SH-SY5Y (cell line): ENCODE measurements at regions not wholly inside any gene's neighbourhood (a gene's known extent, or its start where the extent isn't known, plus 50 kb on each side); places are given as distances from the start of the nearest gene placed in this dataset.
A peak's percentile ranks its signal among the peaks of the same experiment; 100 is the strongest.

Source experiments
- GATA2 ChIP-seq: IDR thresholded peaks from 2 replicates; pipeline ENCODE4 v1.6.1; 2011; ENCODE audit warnings: mild to moderate bottlenecking, low read depth, low read length
- GATA3 ChIP-seq: IDR thresholded peaks from 2 replicates; pipeline ENCODE4 v1.6.1; 2011; ENCODE audit warnings: low read depth, mild to moderate bottlenecking, low read length, moderate library complexity

GRCh38 chr12:29048787-29049186 is 100.3 kb upstream of the FAR2 start:
- TF ChIP-seq GATA2: no peak
- no peak for TF ChIP-seq GATA3

GRCh38 chr12:29050503-29050902 is 98.6 kb upstream of the FAR2 start:
- TF ChIP-seq GATA2 (no peak), GATA3 (no peak)

GRCh38 chr12:29051221-29051620 is 97.9 kb upstream of the FAR2 start:
- TF ChIP-seq GATA3 (no peak), GATA2 (no peak)

- no peak for TF ChIP-seq GATA3
- TF ChIP-seq GATA2: no peak
Observed at GRCh38 chr12:29053567-29053966, 95.5 kb upstream of the FAR2 start.

- no peak for TF ChIP-seq GATA3
- TF ChIP-seq GATA2: peak; percentile 41; the same call in 1 of the 2 replicates
Observed at GRCh38 chr12:29054858-29055663, 94.0 kb upstream of the FAR2 start.

GRCh38 chr12:29066011-29066588 is 83.0 kb upstream of the FAR2 start:
- TF ChIP-seq GATA2 (no peak), GATA3 (no peak)

GRCh38 chr12:29067430-29067829 is 81.6 kb upstream of the FAR2 start:
- TF ChIP-seq GATA2 (no peak), GATA3 (no peak)

- TF ChIP-seq GATA2: no peak
- TF ChIP-seq GATA3: no peak
Observed at GRCh38 chr12:29070309-29070708, 78.8 kb upstream of the FAR2 start.

GRCh38 chr12:29071099-29071498 is 78.0 kb upstream of the FAR2 start:
- no peak for TF ChIP-seq GATA3
- TF ChIP-seq GATA2: no peak

GRCh38 chr12:29072631-29073030 is 76.4 kb upstream of the FAR2 start:
- TF ChIP-seq GATA2 (no peak), GATA3 (no peak)

GRCh38 chr12:29073631-29074239 is 75.3 kb upstream of the FAR2 start:
- TF ChIP-seq GATA2: no peak
- no peak for TF ChIP-seq GATA3

GRCh38 chr12:29081101-29081500 is 68.0 kb upstream of the FAR2 start:
- TF ChIP-seq GATA3 (no peak), GATA2 (no peak)

- TF ChIP-seq GATA2: no peak
Observed at GRCh38 chr12:29082522-29082921, 66.6 kb upstream of the FAR2 start.

- TF ChIP-seq GATA2 (no peak), GATA3 (no peak)
Observed at GRCh38 chr12:29086325-29087271, 62.5 kb upstream of the FAR2 start.
